ENCODE measurements at regions not wholly inside any gene's neighbourhood (a gene's known extent, or its start where the extent isn't known, plus 50 kb on each side); places are given as distances from the start of the nearest gene placed in this dataset.

- Histone ChIP-seq H3K9me3 (no peaks in the 10 kb centered on the region), H3K27me3 (peaks cover 86% of the 10 kb centered on the region), H3K27ac (no peak overlapping the region), H3K4me3 (no peak overlapping the region), H3K4me1 (no peaks in the 10 kb centered on the region), H3K36me3 (no peaks in the 10 kb centered on the region)
- ATAC-seq, result no peak
- TF ChIP-seq POLR2AphosphoS5 (IDR thresholded peaks at IDR 0.05) (no peak), EP300 (IDR thresholded peaks at IDR 0.05) (no peak), POLR2A (IDR thresholded peaks at IDR 0.05) (no peak)
- TF ChIP-seq, protein P1, sequence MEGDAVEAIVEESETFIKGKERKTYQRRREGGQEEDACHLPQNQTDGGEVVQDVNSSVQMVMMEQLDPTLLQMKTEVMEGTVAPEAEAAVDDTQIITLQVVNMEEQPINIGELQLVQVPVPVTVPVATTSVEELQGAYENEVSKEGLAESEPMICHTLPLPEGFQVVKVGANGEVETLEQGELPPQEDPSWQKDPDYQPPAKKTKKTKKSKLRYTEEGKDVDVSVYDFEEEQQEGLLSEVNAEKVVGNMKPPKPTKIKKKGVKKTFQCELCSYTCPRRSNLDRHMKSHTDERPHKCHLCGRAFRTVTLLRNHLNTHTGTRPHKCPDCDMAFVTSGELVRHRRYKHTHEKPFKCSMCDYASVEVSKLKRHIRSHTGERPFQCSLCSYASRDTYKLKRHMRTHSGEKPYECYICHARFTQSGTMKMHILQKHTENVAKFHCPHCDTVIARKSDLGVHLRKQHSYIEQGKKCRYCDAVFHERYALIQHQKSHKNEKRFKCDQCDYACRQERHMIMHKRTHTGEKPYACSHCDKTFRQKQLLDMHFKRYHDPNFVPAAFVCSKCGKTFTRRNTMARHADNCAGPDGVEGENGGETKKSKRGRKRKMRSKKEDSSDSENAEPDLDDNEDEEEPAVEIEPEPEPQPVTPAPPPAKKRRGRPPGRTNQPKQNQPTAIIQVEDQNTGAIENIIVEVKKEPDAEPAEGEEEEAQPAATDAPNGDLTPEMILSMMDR (IDR thresholded peaks at IDR 0.05), result no peak
- WGBS, 2 donors (ENCODE audit: low coverage in 1 of 2), result 39 to 55% methylated on average over 4 to 6 of the region's 9 CpGs
Measured at GRCh38 chr1:11388617-11389016, 90.3 kb upstream of the DISP3 start.

GRCh38 chr1:11391327-11391726 lies 87.6 kb upstream of the DISP3 start:
- H3K4me3 ChIP-seq, result no peak overlapping the region
- H3K36me3 ChIP-seq, result no peaks in the 10 kb centered on the region
- no peak for TF ChIP-seq POLR2AphosphoS5 (IDR thresholded peaks at IDR 0.05)
- no peak for TF ChIP-seq EP300 (IDR thresholded peaks at IDR 0.05)
- no peak for TF ChIP-seq POLR2A (IDR thresholded peaks at IDR 0.05)
- TF ChIP-seq, protein P1 (IDR thresholded peaks at IDR 0.05), result no peak
- ATAC-seq, result no peak
- WGBS, 2 donors (ENCODE audit: low coverage in 1 of 2), result 64 to 65% methylated on average over 4 to 6 of the region's 7 CpGs
- H3K27me3 ChIP-seq, result peaks cover 82% of the 10 kb centered on the region
- no peaks in the 10 kb centered on the region for H3K9me3 ChIP-seq
- no peaks in the 10 kb centered on the region for H3K4me1 ChIP-seq
- H3K27ac ChIP-seq, result no peak overlapping the region

DNA sequence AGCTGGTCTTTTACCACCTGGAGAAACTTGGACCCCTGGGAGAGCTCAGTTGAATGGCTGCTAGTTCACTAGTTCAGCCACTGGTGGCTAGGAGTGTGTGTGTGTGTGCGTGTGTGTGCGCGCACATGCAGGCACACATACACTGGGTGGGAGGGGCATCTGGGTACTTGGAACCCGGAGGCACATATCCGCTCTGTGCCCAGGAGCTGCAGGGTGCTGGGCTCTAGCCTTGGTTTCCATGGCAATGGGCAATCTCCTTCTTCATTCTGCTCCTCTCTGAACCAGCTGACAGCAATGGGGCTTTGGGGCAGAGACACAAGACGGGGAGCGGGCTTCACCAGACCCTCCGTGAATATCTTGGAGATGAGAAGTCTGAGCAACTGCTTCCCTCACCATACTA lies 87.1 kb upstream of the DISP3 start:
- 60% methylated on average over 1 of the region's 8 CpGs; no CpG with 5 or more reads in 1 of the 2 donors for WGBS, 2 donors (ENCODE audit: low coverage in 1 of 2)
- TF ChIP-seq POLR2A (IDR thresholded peaks at IDR 0.05), result no peak
- no peak for TF ChIP-seq POLR2AphosphoS5 (IDR thresholded peaks at IDR 0.05)
- no peak for TF ChIP-seq EP300 (IDR thresholded peaks at IDR 0.05)
- TF ChIP-seq, protein P1 (IDR thresholded peaks at IDR 0.05), result no peak
- Histone ChIP-seq H3K27me3 (peaks cover 82% of the 10 kb centered on the region), H3K4me3 (no peak overlapping the region), H3K36me3 (no peaks in the 10 kb centered on the region), H3K4me1 (no peaks in the 10 kb centered on the region), H3K27ac (no peak overlapping the region), H3K9me3 (no peaks in the 10 kb centered on the region)
- ATAC-seq, result no peak

DNA sequence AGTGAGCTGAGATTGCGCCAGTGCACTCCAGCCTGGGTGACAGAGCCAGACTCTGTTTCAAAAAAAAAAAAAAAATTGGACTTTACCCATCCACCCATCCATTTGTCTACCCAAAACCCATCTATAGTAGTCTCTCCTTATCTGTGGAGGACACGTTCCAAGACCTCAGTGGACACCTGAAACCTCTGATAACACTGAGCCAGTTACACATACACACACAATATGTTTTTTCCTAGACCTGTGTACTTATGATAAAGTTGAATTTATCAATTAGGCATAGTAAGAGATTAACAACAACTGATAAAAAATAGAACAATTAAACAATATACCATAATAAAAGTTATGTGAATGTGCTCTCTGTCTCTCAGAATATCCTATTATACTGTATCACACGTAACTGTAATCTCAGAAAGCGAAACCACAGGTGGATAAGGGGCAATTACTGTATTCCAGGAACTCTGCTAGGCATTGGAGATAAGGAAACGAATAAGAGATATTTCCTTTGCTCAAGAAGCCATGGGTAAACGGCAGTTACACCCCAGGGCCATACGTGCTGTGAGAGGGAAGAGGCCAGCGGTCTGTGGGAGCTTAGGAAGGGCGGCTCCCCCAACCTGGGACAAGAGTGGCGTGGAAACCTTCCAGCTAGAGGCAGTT lies 84.2 kb upstream of the DISP3 start:
- Histone ChIP-seq H3K9me3 (no peaks in the 10 kb centered on the region), H3K4me3 (no peak overlapping the region), H3K27ac (no peak overlapping the region), H3K36me3 (no peaks in the 10 kb centered on the region), H3K27me3 (peaks cover 87% of the 10 kb centered on the region), H3K4me1 (no peaks in the 10 kb centered on the region)
- no peak for ATAC-seq
- WGBS, 2 donors (ENCODE audit: low coverage in 1 of 2), result 38 to 56% methylated on average over 5 to 10 of the region's 10 CpGs
- TF ChIP-seq EP300 (IDR thresholded peaks at IDR 0.05) (no peak), POLR2A (IDR thresholded peaks at IDR 0.05) (no peak), POLR2AphosphoS5 (IDR thresholded peaks at IDR 0.05) (no peak)
- TF ChIP-seq, protein P1 (IDR thresholded peaks at IDR 0.05), result no peak

DNA sequence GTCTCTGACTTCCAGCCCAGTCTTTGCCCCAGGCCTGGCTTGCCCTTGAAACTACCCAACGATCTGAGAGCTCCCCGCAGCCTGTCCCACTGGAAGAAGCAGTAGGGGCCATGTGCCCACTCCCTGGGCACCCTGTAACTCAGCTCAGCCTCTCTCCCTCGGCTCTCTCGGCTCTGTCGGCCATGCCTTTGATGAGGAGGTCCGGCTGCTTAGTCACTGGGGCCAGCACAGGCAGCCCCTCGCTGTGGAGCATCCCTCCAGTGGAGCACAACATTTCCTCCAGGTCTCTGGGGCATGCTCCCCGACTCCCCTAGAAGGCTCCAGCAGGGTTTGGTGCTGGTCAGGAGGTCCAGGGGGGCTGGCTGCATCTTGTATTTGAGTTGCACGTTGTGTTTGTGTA lies 83.3 kb upstream of the DISP3 start:
- no peaks in the 10 kb centered on the region for H3K36me3 ChIP-seq
- no peaks in the 10 kb centered on the region for H3K4me1 ChIP-seq
- H3K4me3 ChIP-seq, result no peak overlapping the region
- no peak for ATAC-seq
- no CpG with 5 or more reads among the region's 9 CpGs for WGBS, 2 donors (ENCODE audit: low coverage in 1 of 2)
- H3K9me3 ChIP-seq, result no peaks in the 10 kb centered on the region
- H3K27ac ChIP-seq, result no peak overlapping the region
- TF ChIP-seq POLR2AphosphoS5 (IDR thresholded peaks at IDR 0.05) (no peak), POLR2A (IDR thresholded peaks at IDR 0.05) (no peak), EP300 (IDR thresholded peaks at IDR 0.05) (no peak)
- TF ChIP-seq, protein P1 (IDR thresholded peaks at IDR 0.05), result no peak
- H3K27me3 ChIP-seq, result peaks cover 87% of the 10 kb centered on the region
